Activated CD8-positive, alpha-beta memory T cell treated with anti-CD3 and anti-CD28 coated beads, Interleukin-2, amount 50 U/mL, for 4 hours (primary cell): ENCODE measurements at regions not wholly inside any gene's neighbourhood (a gene's known extent, or its start where the extent isn't known, plus 50 kb on each side); places are given as distances from the start of the nearest gene placed in this dataset.
A peak's percentile ranks its signal among the peaks of the same experiment; 100 is the strongest.

Source experiments
- DNase-seq: peaks from one replicate; pipeline ENCODE4 v3.0.0-alpha.2; 2020

GRCh38 chr2:165033402-165033801, 78.1 kb upstream of the SLC38A11 start:
- no peak for DNase-seq

GRCh38 chr2:165032559-165032958, 77.2 kb upstream of the SLC38A11 start:
- no peak for DNase-seq

GRCh38 chr2:165024199-165024598, 68.9 kb upstream of the SLC38A11 start:
- no peak for DNase-seq

GRCh38 chr2:165022781-165023180, 67.5 kb upstream of the SLC38A11 start:
- DNase-seq: no peak

- no peak for DNase-seq
These were observed 62.8 kb upstream of the SLC38A11 start for GRCh38 chr2:165017966-165018596.

GRCh38 chr2:165016772-165017411, 61.6 kb upstream of the SLC38A11 start:
- DNase-seq: no peak

GRCh38 chr2:165015052-165015642, 59.8 kb upstream of the SLC38A11 start:
- peak; percentile 44 for DNase-seq

- DNase-seq: no peak
These were observed 58.8 kb upstream of the SLC38A11 start for GRCh38 chr2:165013944-165014619.

- DNase-seq: no peak
These were observed 55.9 kb upstream of the SLC38A11 start for GRCh38 chr2:165011199-165011598.

- no peak for DNase-seq
These were observed 55.2 kb upstream of the SLC38A11 start for GRCh38 chr2:165010556-165010955.

- no peak for DNase-seq
These were observed 54.1 kb upstream of the SLC38A11 start for GRCh38 chr2:165009466-165009865.

- no peak for DNase-seq
These were observed 53.5 kb upstream of the SLC38A11 start for GRCh38 chr2:165008730-165009315.

GRCh38 chr2:165007161-165007744, 51.9 kb upstream of the SLC38A11 start:
- DNase-seq: no peak
